ENCODE measurements at regions not wholly inside any gene's neighbourhood (a gene's known extent, or its start where the extent isn't known, plus 50 kb on each side); places are given as distances from the start of the nearest gene placed in this dataset.

GRCh38 chr11:96621161-96621560 lies 231.3 kb downstream of the JRKL start:
- no peak for DNase-seq (ENCODE audit: low spot score, unreplicated experiment)
- TF ChIP-seq, protein P1, sequence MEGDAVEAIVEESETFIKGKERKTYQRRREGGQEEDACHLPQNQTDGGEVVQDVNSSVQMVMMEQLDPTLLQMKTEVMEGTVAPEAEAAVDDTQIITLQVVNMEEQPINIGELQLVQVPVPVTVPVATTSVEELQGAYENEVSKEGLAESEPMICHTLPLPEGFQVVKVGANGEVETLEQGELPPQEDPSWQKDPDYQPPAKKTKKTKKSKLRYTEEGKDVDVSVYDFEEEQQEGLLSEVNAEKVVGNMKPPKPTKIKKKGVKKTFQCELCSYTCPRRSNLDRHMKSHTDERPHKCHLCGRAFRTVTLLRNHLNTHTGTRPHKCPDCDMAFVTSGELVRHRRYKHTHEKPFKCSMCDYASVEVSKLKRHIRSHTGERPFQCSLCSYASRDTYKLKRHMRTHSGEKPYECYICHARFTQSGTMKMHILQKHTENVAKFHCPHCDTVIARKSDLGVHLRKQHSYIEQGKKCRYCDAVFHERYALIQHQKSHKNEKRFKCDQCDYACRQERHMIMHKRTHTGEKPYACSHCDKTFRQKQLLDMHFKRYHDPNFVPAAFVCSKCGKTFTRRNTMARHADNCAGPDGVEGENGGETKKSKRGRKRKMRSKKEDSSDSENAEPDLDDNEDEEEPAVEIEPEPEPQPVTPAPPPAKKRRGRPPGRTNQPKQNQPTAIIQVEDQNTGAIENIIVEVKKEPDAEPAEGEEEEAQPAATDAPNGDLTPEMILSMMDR (IDR thresholded peaks at IDR 0.05; ENCODE audit: unreplicated experiment), result no peak
- no peak overlapping the region for H3K27ac Mint-ChIP-seq
- peaks cover 2% of the 10 kb centered on the region for H3K36me3 Mint-ChIP-seq (ENCODE audit: insufficient read depth)
- peaks cover 10% of the 10 kb centered on the region for H3K9me3 Mint-ChIP-seq (ENCODE audit: low read depth)
- H3K27me3 Mint-ChIP-seq, result no peaks in the 10 kb centered on the region
- no peak overlapping the region for H3K4me3 Mint-ChIP-seq (ENCODE audit: low read depth)
- peaks cover 12% of the 10 kb centered on the region for H3K4me1 Mint-ChIP-seq (ENCODE audit: low read depth)

- H3K27ac Mint-ChIP-seq, result no peak overlapping the region
- peaks cover 3% of the 10 kb centered on the region for H3K4me1 Mint-ChIP-seq (ENCODE audit: low read depth)
- H3K9me3 Mint-ChIP-seq (ENCODE audit: low read depth), result peaks cover 18% of the 10 kb centered on the region
- DNase-seq (ENCODE audit: low spot score, unreplicated experiment), result no peak
- H3K4me3 Mint-ChIP-seq (ENCODE audit: low read depth), result no peak overlapping the region
- no peaks in the 10 kb centered on the region for H3K27me3 Mint-ChIP-seq
- H3K36me3 Mint-ChIP-seq (ENCODE audit: insufficient read depth), result peaks cover 3% of the 10 kb centered on the region
- TF ChIP-seq, protein P1 (IDR thresholded peaks at IDR 0.05; ENCODE audit: unreplicated experiment), result no peak
Measured at GRCh38 chr11:96622026-96622634, 232.3 kb downstream of the JRKL start.

DNA sequence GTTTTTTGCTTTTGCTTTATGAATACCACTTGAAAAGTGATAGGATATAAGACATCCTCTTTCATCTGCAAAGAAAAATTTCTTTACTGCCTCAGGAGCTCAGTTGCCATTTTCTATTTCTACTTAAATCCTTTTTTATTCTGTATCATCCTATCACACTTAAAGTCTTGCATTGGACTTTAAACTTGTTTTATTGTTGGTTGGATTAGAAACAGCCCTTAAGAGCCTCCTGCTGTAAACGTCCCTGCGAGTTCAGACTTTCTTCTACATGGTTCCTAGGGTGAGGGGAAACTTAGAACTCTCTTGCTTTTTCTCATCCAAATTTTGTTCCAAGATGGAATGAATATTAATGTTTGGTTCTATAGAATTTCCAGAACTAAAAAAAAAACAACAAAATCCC lies 234.3 kb downstream of the JRKL start:
- Mint-ChIP-seq H3K36me3 (ENCODE audit: insufficient read depth) (peaks cover 3% of the 10 kb centered on the region), H3K27me3 (no peaks in the 10 kb centered on the region), H3K9me3 (ENCODE audit: low read depth) (peaks cover 20% of the 10 kb centered on the region), H3K27ac (no peak overlapping the region), H3K4me3 (ENCODE audit: low read depth) (no peak overlapping the region), H3K4me1 (ENCODE audit: low read depth) (no peaks in the 10 kb centered on the region)
- no peak for DNase-seq (ENCODE audit: low spot score, unreplicated experiment)
- TF ChIP-seq, protein P1 (IDR thresholded peaks at IDR 0.05; ENCODE audit: unreplicated experiment), result no peak

DNA sequence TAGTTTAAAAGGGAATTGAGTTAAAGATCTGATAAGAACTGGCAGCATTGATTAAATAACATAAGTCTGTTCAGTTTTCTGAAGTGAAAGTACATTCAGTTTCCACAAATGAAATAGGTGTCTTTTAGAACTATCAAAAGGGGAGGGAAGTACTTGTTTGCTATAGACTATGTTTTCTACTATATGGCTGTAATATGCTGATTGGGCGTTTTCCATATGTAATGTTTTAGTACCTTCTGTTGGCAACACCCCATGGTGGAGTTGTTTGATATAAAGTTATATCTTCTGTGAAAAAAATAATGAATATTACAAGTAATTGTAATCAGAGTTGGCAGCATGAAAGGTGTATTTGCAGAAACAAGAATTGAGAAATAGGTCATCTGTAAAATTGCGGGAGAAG lies 237.6 kb downstream of the JRKL start:
- H3K9me3 Mint-ChIP-seq (ENCODE audit: low read depth), result peaks cover 23% of the 10 kb centered on the region
- no peaks in the 10 kb centered on the region for H3K27me3 Mint-ChIP-seq
- TF ChIP-seq, protein P1 (IDR thresholded peaks at IDR 0.05; ENCODE audit: unreplicated experiment), result no peak
- no peak overlapping the region for H3K27ac Mint-ChIP-seq
- H3K4me1 Mint-ChIP-seq (ENCODE audit: low read depth), result peaks cover 5% of the 10 kb centered on the region
- peaks cover 3% of the 10 kb centered on the region for H3K36me3 Mint-ChIP-seq (ENCODE audit: insufficient read depth)
- DNase-seq (ENCODE audit: low spot score, unreplicated experiment), result no peak
- H3K4me3 Mint-ChIP-seq (ENCODE audit: low read depth), result no peak overlapping the region

DNA sequence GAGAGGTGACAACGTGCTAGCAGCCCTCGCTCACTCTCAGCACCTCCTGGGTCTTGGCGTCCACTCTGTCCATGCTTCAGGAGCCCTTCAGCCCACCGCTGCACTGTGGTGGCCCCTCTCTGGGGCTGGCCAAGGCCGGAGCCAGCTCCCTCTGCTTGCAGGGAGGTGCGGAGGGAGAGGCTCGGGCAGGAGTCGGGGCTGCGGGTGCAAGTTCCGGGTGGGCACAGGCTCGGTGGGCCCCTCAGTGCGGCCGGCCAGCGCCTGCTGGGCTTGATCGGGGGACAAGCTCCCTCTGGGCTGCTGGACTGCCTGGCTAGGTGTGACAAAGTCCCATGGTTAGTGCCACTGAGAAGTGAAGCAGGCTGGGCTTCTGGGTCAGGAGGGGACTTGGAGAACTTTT lies 245.8 kb downstream of the JRKL start:
- Mint-ChIP-seq H3K27me3 (no peaks in the 10 kb centered on the region), H3K4me3 (ENCODE audit: low read depth) (no peak overlapping the region), H3K36me3 (ENCODE audit: insufficient read depth) (no peaks in the 10 kb centered on the region), H3K9me3 (ENCODE audit: low read depth) (peaks cover 7% of the 10 kb centered on the region), H3K4me1 (ENCODE audit: low read depth) (peaks cover under 1% of the 10 kb centered on the region), H3K27ac (no peak overlapping the region)
- DNase-seq (ENCODE audit: low spot score, unreplicated experiment), result no peak
- TF ChIP-seq, protein P1 (IDR thresholded peaks at IDR 0.05; ENCODE audit: unreplicated experiment), result no peak

Measured in progenitor cell of endocrine pancreas (in vitro differentiated cells).